Sigmoid colon (tissue), 4 donors: ENCODE measurements at regions not wholly inside any gene's neighbourhood (a gene's known extent, or its start where the extent isn't known, plus 50 kb on each side); places are given as distances from the start of the nearest gene placed in this dataset.
"Not testable (repeated sequence)": the region's sequence is repeated elsewhere in the genome, so short reads cannot be mapped to it uniquely, and the experiment has no call there.

Experiments
- CTCF ChIP-seq, 4 experiments: fragments of 450-650 bp in 3 of 4; fragments of 200-600 bp in 1 of 4; IDR thresholded peaks; one replicate each; pipeline ENCODE4 v1.5.1; 2016 to 2019; ENCODE audit warnings: antibody characterized with exemption in 4 of 4, mild to moderate bottlenecking in 3 of 4, moderate library complexity in 2 of 4
- EP300 ChIP-seq, 4 donors: sonication (generic); formaldehyde crosslinking; IDR thresholded peaks; one replicate each; pipeline ENCODE4 v1.6.1; 2017; ENCODE audit warnings: antibody characterized with exemption in 4 of 4
- POLR2A ChIP-seq, 2 donors: fragments of 450-650 bp; IDR thresholded peaks; one replicate each; pipeline ENCODE4 v1.6.1; 2016; ENCODE audit warnings: antibody characterized with exemption in 2 of 2, mild to moderate bottlenecking in 2 of 2, moderate library complexity in 2 of 2
- POLR2AphosphoS5 ChIP-seq, 4 donors: sonication (generic); formaldehyde crosslinking; IDR thresholded peaks; one replicate each; pipeline ENCODE4 v1.6.1; 2017; ENCODE audit warnings: antibody characterized with exemption in 4 of 4

- TF ChIP-seq CTCF, POLR2AphosphoS5, POLR2A, EP300 (IDR thresholded peaks at IDR 0.05): not testable (repeated sequence)
These were observed 93.1 kb downstream of the UNC93B1 start for GRCh38 chr11:67910803-67911202.
